ENCODE measurements at regions not wholly inside any gene's neighbourhood (a gene's known extent, or its start where the extent isn't known, plus 50 kb on each side); places are given as distances from the start of the nearest gene placed in this dataset.

DNA sequence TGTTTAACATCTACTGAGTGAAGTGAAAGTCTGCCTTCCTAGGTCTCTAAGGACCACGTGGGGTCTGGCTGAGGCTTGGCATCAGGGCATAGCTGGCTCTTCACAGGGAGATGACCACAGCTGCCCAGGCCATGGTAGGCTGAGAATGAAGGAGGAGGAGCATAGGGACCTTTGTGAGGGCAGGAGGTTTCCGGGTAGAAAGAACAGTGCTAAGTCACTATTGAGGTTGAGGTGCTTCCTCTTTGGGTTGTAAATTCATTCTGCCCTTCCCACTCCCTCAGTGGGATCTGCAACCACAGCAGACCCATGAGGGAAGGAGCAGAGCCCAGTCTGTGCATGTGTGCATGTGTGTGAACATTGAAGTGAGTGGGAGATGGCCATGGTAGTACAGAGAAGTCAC is 909.6 kb downstream of the VRK1 start:
- Histone ChIP-seq H3K4me3 (ENCODE audit: low read length) (no peak overlapping the region), H2AFZ (ENCODE audit: low read depth, low read length) (no peak overlapping the region), H3K4me1 (ENCODE audit: insufficient read depth, low read length) (no peaks in the 10 kb centered on the region), H3K9me3 (ENCODE audit: low read length) (no peaks in the 10 kb centered on the region), H3K27me3 (ENCODE audit: insufficient read depth, low read length) (no peaks in the 10 kb centered on the region), H3K36me3 (ENCODE audit: insufficient read depth, low read length) (no peaks in the 10 kb centered on the region)

DNA sequence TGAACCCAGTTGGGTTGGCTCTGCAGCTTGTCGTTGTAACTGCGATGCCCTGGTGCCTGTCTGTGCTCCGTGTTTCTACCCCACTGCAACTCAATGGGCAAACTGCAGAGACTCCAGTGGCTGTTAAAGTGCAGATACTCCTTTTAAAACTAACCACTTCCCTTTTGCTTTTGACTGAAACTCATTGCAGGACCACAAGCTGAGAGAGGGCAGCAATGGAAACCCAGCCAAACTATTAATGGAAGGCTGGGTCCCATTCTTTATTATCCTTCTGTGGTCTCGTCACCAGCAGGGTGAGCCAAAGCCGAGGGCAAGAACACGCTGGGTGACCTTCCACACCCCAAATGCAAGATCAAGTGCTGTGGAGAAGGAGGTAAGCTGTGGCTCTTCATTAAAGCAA is 910.4 kb downstream of the VRK1 start:
- Histone ChIP-seq H3K36me3 (ENCODE audit: insufficient read depth, low read length) (no peaks in the 10 kb centered on the region), H3K27me3 (ENCODE audit: insufficient read depth, low read length) (no peaks in the 10 kb centered on the region), H3K4me3 (ENCODE audit: low read length) (no peak overlapping the region)

DNA sequence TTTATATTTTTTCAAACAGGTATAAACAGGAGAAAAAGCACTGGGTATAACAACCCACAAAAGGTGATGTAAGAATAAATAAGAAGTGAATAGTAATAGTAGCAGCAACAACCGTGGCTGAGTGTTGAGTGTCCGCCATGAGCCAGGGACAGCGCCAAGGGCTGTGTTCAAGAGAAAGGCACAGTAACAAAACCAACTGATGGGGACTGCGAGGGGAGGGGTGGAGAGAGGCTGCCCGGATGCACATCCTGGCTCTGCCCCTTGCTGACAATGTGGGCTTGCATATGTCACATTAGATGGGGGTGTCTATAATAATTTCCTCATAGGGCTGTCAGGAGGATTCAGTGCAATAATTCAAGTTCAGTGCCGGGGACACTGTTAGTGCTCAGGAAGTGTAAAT is 912.4 kb downstream of the VRK1 start:
- no peak overlapping the region for H2AFZ ChIP-seq (ENCODE audit: low read depth, low read length)
- H3K27me3 ChIP-seq (ENCODE audit: insufficient read depth, low read length) = no peaks in the 10 kb centered on the region
- H3K36me3 ChIP-seq (ENCODE audit: insufficient read depth, low read length) = no peaks in the 10 kb centered on the region
- no peaks in the 10 kb centered on the region for H3K9me3 ChIP-seq (ENCODE audit: low read length)
- H3K4me3 ChIP-seq (ENCODE audit: low read length) = no peak overlapping the region
- no peaks in the 10 kb centered on the region for H3K4me1 ChIP-seq (ENCODE audit: insufficient read depth, low read length)

More for the DNA sequence above, 910.4 kb downstream of the VRK1 start:
- H2AFZ ChIP-seq (ENCODE audit: low read depth, low read length) = no peak overlapping the region
- H3K9me3 ChIP-seq (ENCODE audit: low read length) = no peaks in the 10 kb centered on the region
- no peaks in the 10 kb centered on the region for H3K4me1 ChIP-seq (ENCODE audit: insufficient read depth, low read length)

DNA sequence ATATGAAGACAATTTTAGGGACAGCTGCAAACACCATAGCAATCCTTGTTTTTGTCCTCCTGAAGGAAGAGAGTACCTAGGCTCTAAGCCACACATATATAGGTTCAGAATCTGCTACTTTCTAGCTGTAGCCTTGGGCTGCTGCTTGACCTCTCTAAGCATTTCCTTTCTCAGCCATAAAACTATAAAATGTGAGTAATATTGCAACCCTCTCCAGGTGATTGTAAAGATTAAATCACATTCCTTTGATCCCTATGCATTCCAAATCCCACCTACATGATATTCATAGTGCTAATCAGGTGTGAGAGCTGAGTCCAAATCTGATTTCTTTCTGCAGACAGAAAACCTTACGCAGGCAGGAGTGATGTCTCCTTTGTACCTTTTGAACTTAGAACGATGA is 913.5 kb downstream of the VRK1 start:
- H3K4me1 ChIP-seq (ENCODE audit: insufficient read depth, low read length) = no peaks in the 10 kb centered on the region
- no peaks in the 10 kb centered on the region for H3K27me3 ChIP-seq (ENCODE audit: insufficient read depth, low read length)
- H2AFZ ChIP-seq (ENCODE audit: low read depth, low read length) = no peak overlapping the region
- no peak overlapping the region for H3K4me3 ChIP-seq (ENCODE audit: low read length)
- no peaks in the 10 kb centered on the region for H3K36me3 ChIP-seq (ENCODE audit: insufficient read depth, low read length)
- H3K9me3 ChIP-seq (ENCODE audit: low read length) = no peaks in the 10 kb centered on the region

DNA sequence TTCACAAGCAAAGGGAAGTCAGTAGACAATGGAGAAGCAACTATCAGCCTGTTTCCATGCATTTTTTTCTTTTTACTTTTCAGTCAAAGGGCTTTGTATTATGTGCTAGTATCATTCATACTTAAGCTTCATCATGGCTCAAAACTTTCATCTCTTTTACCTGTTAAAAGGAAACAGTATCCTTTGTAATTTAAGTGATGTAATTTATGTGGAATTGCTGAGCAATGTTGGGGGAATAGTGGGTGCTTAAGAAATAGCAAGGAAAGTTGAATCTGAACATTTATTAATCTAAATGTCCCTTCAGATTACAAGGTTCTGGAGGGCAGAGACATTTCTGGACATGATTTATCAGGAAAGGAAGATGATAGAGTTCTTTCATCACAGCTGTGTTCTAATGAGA is 915.3 kb downstream of the VRK1 start:
- no peaks in the 10 kb centered on the region for H3K27me3 ChIP-seq (ENCODE audit: insufficient read depth, low read length)
- no peaks in the 10 kb centered on the region for H3K4me1 ChIP-seq (ENCODE audit: insufficient read depth, low read length)
- no peaks in the 10 kb centered on the region for H3K9me3 ChIP-seq (ENCODE audit: low read length)
- H3K36me3 ChIP-seq (ENCODE audit: insufficient read depth, low read length) = no peaks in the 10 kb centered on the region
- H3K4me3 ChIP-seq (ENCODE audit: low read length) = no peak overlapping the region
- no peak overlapping the region for H2AFZ ChIP-seq (ENCODE audit: low read depth, low read length)

DNA sequence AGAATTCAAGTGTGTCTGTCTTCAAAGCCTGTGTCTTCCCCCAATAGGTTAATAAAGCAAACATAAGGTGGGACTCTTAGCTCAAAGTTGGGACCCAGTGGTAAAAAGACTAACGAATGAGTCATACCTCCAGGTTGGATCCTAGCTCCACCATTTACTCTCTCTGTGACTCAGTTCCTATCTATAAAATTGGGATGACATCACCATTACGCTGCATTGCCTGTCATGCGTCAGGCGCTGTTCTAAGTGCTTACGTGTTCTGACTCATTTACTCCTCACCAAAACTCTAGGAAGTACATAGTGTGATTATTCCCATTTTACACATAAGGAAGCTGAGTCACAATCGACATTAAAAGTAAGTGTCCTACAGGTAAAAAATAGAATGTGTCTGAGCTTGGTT is 915.8 kb downstream of the VRK1 start:
- no peak overlapping the region for H3K4me3 ChIP-seq (ENCODE audit: low read length)
- no peaks in the 10 kb centered on the region for H3K27me3 ChIP-seq (ENCODE audit: insufficient read depth, low read length)
- no peak overlapping the region for H2AFZ ChIP-seq (ENCODE audit: low read depth, low read length)
- H3K9me3 ChIP-seq (ENCODE audit: low read length) = no peaks in the 10 kb centered on the region
- no peaks in the 10 kb centered on the region for H3K4me1 ChIP-seq (ENCODE audit: insufficient read depth, low read length)
- no peaks in the 10 kb centered on the region for H3K36me3 ChIP-seq (ENCODE audit: insufficient read depth, low read length)

DNA sequence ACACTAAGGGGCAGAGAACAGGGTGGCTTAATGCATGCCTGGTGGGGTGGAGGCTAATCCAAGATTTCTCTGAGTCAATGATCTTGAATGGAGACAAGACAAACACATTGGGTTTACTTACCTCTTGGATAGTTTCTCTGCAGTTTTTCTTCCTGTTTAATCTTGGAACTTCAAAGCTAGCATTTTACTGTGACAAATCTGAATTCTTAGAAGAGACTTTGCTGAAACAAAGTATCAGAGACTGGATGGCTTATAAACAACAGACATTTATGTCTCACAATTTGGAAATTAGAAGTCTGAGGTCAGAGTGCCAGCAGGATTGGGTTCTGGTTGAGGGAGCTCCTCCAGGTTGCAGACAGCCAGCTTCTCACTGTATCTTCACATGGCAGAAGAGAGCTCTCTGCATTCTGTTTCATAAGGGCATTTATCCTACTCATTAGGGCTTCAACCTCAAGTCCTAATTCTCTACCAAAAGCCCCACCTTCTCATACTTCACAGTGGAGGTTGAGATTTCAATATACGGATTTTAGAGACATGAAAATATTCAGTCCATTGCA is 921.8 kb downstream of the VRK1 start:
- Histone ChIP-seq H3K4me3 (ENCODE audit: low read length) (no peak overlapping the region), H3K4me1 (ENCODE audit: insufficient read depth, low read length) (no peaks in the 10 kb centered on the region), H3K9me3 (ENCODE audit: low read length) (no peaks in the 10 kb centered on the region)

DNA sequence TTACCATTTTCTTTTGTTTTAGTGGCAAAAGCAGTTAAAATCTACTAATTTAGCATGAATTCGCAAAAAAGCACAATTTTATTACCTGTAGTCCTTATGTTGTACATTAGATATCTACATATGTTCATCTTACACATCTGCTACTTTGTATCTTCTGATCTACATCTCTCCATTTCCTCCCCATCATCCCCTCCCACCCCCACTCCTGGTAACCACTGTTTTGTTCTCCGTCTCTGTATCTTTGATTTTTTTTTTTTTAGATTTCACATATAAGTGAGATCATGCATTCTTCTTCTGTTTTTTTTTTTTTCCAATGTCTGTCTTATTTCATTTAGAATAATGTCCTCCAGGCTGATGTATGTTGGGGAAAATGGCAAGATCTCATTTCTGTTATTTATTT is 922.7 kb downstream of the VRK1 start:
- Histone ChIP-seq H2AFZ (ENCODE audit: low read depth, low read length) (no peak overlapping the region), H3K27me3 (ENCODE audit: insufficient read depth, low read length) (no peaks in the 10 kb centered on the region), H3K4me1 (ENCODE audit: insufficient read depth, low read length) (no peaks in the 10 kb centered on the region), H3K4me3 (ENCODE audit: low read length) (no peak overlapping the region), H3K9me3 (ENCODE audit: low read length) (no peaks in the 10 kb centered on the region), H3K36me3 (ENCODE audit: insufficient read depth, low read length) (no peaks in the 10 kb centered on the region)

More for the DNA sequence above, 921.8 kb downstream of the VRK1 start:
- H3K27me3 ChIP-seq (ENCODE audit: insufficient read depth, low read length) = no peaks in the 10 kb centered on the region
- H2AFZ ChIP-seq (ENCODE audit: low read depth, low read length) = no peak overlapping the region
- no peaks in the 10 kb centered on the region for H3K36me3 ChIP-seq (ENCODE audit: insufficient read depth, low read length)

DNA sequence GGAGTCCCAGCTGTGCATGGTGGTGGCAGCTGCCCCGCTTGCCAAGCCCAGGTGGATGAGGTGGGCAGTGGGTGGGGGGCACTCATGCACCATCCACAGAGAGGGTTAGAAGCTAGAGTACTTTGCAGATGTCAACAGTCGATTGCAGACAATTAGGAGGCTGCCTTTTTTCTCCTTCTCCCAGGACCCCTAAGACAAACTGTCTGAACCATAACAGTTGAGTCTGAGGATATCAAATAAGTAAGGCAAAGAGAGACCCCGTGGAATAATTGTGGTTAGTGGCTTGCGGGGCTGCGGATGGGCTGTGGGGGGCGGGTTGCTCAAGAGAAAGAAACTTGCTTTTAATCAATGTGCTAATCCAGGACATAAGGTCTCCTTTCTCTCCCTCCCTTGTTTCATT is 926.2 kb downstream of the VRK1 start:
- H3K4me1 ChIP-seq (ENCODE audit: insufficient read depth, low read length) = no peaks in the 10 kb centered on the region
- H3K27me3 ChIP-seq (ENCODE audit: insufficient read depth, low read length) = no peaks in the 10 kb centered on the region
- no peaks in the 10 kb centered on the region for H3K36me3 ChIP-seq (ENCODE audit: insufficient read depth, low read length)
- no peak overlapping the region for H3K4me3 ChIP-seq (ENCODE audit: low read length)
- H2AFZ ChIP-seq (ENCODE audit: low read depth, low read length) = no peak overlapping the region
- H3K9me3 ChIP-seq (ENCODE audit: low read length) = no peaks in the 10 kb centered on the region

DNA sequence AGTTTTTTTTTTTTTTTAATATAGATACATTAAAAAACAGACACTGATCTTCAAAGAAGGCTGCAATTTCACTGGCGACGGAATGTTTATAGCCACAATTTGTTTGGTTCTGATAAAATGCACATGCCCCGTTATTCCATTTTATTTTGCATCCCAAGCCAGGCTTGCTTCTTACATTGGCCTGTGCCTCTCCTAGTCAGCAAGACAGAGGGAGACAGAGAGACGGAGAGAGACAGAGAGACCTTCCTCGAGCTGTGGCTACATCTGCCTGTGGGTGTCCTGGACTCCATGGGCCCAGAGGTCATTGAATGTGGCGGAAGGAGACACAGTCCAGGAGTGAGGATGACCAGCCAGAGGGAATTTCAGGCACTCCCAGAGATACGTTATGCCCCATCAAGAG is 926.6 kb downstream of the VRK1 start:
- Histone ChIP-seq H3K27me3 (ENCODE audit: insufficient read depth, low read length) (no peaks in the 10 kb centered on the region), H3K4me1 (ENCODE audit: insufficient read depth, low read length) (no peaks in the 10 kb centered on the region), H3K9me3 (ENCODE audit: low read length) (no peaks in the 10 kb centered on the region), H2AFZ (ENCODE audit: low read depth, low read length) (no peak overlapping the region), H3K4me3 (ENCODE audit: low read length) (no peak overlapping the region), H3K36me3 (ENCODE audit: insufficient read depth, low read length) (no peaks in the 10 kb centered on the region)

DNA sequence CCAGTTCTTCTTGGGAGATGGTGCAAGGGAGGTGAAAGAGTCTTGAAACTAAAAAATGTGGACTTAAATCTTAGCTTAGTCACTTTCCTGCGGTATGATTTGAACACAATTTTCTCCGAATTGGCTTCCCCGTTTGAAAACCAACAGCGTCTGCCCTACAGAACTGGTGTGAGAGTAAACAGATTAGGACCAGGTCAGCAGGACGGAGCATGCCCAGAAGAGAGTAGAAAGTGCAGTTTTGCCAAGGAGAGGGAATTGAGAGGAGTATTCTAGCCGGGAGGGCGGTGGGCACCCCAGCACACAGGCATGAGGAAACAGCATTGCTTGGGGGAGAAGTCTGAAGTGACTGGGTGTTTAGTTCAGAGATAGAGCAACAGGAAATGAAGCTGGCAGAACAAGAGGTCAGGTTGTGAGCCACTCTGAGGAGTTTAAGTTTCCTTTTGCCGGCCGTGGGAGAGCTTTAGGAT is 927.1 kb downstream of the VRK1 start:
- Histone ChIP-seq H3K4me3 (ENCODE audit: low read length) (no peak overlapping the region), H3K27me3 (ENCODE audit: insufficient read depth, low read length) (no peaks in the 10 kb centered on the region), H2AFZ (ENCODE audit: low read depth, low read length) (no peak overlapping the region), H3K4me1 (ENCODE audit: insufficient read depth, low read length) (no peaks in the 10 kb centered on the region), H3K9me3 (ENCODE audit: low read length) (no peaks in the 10 kb centered on the region), H3K36me3 (ENCODE audit: insufficient read depth, low read length) (no peaks in the 10 kb centered on the region)

DNA sequence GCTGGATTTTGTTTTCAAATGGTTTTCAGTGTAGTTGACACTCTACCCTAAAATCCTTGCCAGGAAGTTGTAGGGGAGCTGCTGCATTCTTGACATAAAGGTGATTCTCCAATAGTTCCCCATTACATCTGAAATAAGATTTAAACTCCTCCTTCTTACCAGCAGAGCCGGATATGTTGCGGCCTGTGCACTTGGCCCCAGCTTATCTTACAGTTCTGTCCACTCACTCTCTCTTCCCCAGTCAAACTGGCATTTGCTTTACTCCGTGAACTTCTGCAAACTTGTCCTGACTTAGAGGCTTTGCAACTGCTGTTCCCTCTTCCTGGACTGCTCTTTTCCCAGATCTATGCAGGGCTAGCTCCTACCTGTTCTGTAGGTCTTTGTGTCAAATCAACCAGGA is 929.5 kb downstream of the VRK1 start:
- no peaks in the 10 kb centered on the region for H3K36me3 ChIP-seq (ENCODE audit: insufficient read depth, low read length)
- H3K4me3 ChIP-seq (ENCODE audit: low read length) = no peak overlapping the region
- no peaks in the 10 kb centered on the region for H3K9me3 ChIP-seq (ENCODE audit: low read length)
- no peaks in the 10 kb centered on the region for H3K27me3 ChIP-seq (ENCODE audit: insufficient read depth, low read length)
- no peak overlapping the region for H2AFZ ChIP-seq (ENCODE audit: low read depth, low read length)
- H3K4me1 ChIP-seq (ENCODE audit: insufficient read depth, low read length) = no peaks in the 10 kb centered on the region

DNA sequence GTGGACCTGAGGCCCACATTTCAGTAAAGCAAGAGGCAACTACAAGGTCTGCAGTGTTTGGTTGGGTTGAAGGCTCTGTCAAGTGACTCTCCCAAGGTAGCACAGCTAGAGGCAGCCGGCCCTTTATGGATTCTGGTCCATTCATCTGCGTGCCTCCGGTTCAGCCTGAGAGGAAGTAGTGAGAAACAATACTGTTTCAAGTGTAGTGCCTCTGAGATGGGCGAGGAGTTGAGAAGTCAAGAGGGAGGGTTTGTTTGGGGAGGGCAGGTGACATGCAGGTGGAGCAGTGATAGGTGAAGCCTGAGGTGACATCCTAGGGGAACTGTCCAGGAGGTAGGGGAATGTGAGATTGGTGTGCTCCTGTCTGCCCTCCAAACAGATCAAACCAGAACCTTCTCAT is 933.5 kb downstream of the VRK1 start:
- Histone ChIP-seq H3K4me1 (ENCODE audit: insufficient read depth, low read length) (no peaks in the 10 kb centered on the region), H3K4me3 (ENCODE audit: low read length) (no peak overlapping the region), H2AFZ (ENCODE audit: low read depth, low read length) (no peak overlapping the region), H3K27me3 (ENCODE audit: insufficient read depth, low read length) (no peaks in the 10 kb centered on the region), H3K9me3 (ENCODE audit: low read length) (no peaks in the 10 kb centered on the region), H3K36me3 (ENCODE audit: insufficient read depth, low read length) (no peaks in the 10 kb centered on the region)

DNA sequence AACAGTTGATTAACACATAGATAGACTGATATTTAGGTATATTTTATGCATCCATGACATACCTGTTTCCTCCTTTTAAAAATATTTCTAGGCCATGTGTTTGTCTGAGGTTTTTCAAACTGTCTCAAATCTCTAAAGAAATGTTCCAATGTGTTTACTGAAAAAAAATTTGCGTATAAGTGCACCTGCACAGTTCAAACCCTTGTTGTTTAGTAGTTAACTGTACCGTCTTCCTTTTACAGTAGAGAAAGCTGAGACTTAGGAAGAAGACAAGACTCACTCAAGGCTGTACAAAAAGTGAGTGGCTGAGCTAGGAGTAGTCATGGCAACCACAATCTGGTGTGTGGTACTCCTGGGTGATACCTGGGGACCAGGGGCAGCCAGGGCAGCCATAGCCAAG is 934.6 kb downstream of the VRK1 start:
- Histone ChIP-seq H3K9me3 (ENCODE audit: low read length) (no peaks in the 10 kb centered on the region), H3K4me1 (ENCODE audit: insufficient read depth, low read length) (no peaks in the 10 kb centered on the region), H2AFZ (ENCODE audit: low read depth, low read length) (no peak overlapping the region), H3K4me3 (ENCODE audit: low read length) (no peak overlapping the region), H3K27me3 (ENCODE audit: insufficient read depth, low read length) (no peaks in the 10 kb centered on the region), H3K36me3 (ENCODE audit: insufficient read depth, low read length) (no peaks in the 10 kb centered on the region)

Data from neuron (in vitro differentiated cells).